Tibial nerve (tissue), 4 donors: ENCODE measurements at regions not wholly inside any gene's neighbourhood (a gene's known extent, or its start where the extent isn't known, plus 50 kb on each side); places are given as distances from the start of the nearest gene placed in this dataset.

Experiments used
- DNase-seq, 2 donors: peaks; one replicate each; pipeline ENCODE4 v3.0.0-alpha.2; 2019; ENCODE audit warnings: low spot score in 2 of 2
- H3K27ac ChIP-seq, 4 donors: fragments of 200-600 bp; sonication (generic) in 3 of 4; one replicate each; pipeline ENCODE4 v1.5.1; 2017 to 2019; ENCODE audit warnings: mild to moderate bottlenecking in 1 of 4
- H3K27me3 ChIP-seq, 2 donors: fragments of 200-600 bp; sonication (generic) in 1 of 2; one replicate each; pipeline versions ENCODE4 v1.5.1 to v1.6.0; 2017 to 2019
- H3K36me3 ChIP-seq, 3 donors: fragments of 200-600 bp; sonication (generic); one replicate each; pipeline ENCODE4 v1.5.1; 2018 to 2019
- H3K4me1 ChIP-seq, 4 donors: fragments of 200-600 bp; sonication (generic) in 3 of 4; one replicate each; pipeline ENCODE4 v1.5.1; 2017 to 2019
- H3K4me3 ChIP-seq, 4 donors: fragments of 200-600 bp; sonication (generic) in 3 of 4; one replicate each; pipeline ENCODE4 v1.5.1; 2017 to 2019; ENCODE audit warnings: mild to moderate bottlenecking in 1 of 4, moderate library complexity in 1 of 4
- H3K9me3 ChIP-seq, 4 donors: fragments of 200-600 bp; sonication (generic) in 3 of 4; one replicate each; pipeline ENCODE4 v1.5.1; 2017 to 2019
- EP300 ChIP-seq, 2 donors: sonication (generic); formaldehyde crosslinking; IDR thresholded peaks; one replicate each; pipeline ENCODE4 v1.6.1; 2017; ENCODE audit warnings: antibody characterized with exemption in 2 of 2, mild to moderate bottlenecking in 1 of 2
- POLR2A ChIP-seq, 2 donors: fragments of 450-650 bp; IDR thresholded peaks; one replicate each; pipeline ENCODE4 v1.6.1; 2017; ENCODE audit warnings: antibody characterized with exemption in 2 of 2, mild to moderate bottlenecking in 2 of 2, moderate library complexity in 2 of 2
- WGBS, 2 donors: methylation state at CpG; one replicate each; pipeline ENCODE4 v1.1.5; 2018; 5-methylcytosine and 5-hydroxymethylcytosine counted together
- TF ChIP-seq, protein P1 (sequence below), 5 experiments: fragments of 200-600 bp in 3 of 5; fragments of 450-650 bp in 2 of 5; sonication (generic) in 3 of 5; IDR thresholded peaks; one replicate each; pipeline ENCODE4 v1.5.1; 2016 to 2019; ENCODE audit warnings: antibody characterized with exemption in 5 of 5, mild to moderate bottlenecking in 3 of 5, moderate library complexity in 2 of 5

DNA sequence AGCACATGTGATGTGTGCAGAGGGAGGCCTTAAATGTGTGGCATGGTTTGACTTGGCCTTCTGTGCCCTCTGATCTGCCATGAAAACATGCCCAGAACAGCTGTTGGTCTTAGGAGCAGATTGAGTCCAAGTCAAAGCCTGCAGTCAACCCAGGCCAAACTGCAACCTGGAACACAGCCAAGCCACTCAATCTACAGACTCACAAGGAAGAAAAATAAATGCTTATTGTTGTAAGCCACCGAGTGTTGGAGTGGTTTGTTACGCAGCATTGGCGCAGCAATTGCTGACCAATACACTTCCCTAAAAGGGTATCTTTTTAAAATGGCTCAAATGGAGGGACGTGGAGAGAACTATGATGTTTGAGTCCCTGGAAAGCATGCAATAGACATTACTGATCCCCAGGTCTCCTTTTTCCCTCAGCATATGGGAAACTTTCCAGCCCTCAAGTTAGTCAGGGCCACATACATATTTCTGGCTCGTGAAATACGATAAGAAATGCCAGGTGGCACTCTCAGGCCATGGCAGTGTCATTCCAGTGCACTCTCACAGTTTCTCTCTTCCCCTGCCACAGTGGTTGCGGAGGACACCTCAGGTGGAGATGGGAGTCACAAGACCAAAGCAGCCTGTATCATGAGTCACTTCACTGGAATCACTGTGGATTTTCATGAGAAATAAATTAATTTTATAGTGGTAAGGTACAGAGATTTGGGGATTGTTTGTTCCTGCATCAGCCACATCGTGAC is 168.0 kb upstream of the ZNF618 start:
- Histone ChIP-seq H3K4me3 (no peak overlapping the region), H3K4me1 (no peaks in the 10 kb centered on the region), H3K36me3 (no peaks in the 10 kb centered on the region), H3K27ac (no peak overlapping the region), H3K9me3 (peaks cover 0 to 9% (median 0%) of the 10 kb centered on the region in 4 donors), H3K27me3 (no peaks in the 10 kb centered on the region)
- 84 to 90% methylated on average over 8 of the region's 8 CpGs for WGBS, 2 donors
- TF ChIP-seq POLR2A (IDR thresholded peaks at IDR 0.05) (no peak), EP300 (IDR thresholded peaks at IDR 0.05) (no peak)
- TF ChIP-seq, protein P1, sequence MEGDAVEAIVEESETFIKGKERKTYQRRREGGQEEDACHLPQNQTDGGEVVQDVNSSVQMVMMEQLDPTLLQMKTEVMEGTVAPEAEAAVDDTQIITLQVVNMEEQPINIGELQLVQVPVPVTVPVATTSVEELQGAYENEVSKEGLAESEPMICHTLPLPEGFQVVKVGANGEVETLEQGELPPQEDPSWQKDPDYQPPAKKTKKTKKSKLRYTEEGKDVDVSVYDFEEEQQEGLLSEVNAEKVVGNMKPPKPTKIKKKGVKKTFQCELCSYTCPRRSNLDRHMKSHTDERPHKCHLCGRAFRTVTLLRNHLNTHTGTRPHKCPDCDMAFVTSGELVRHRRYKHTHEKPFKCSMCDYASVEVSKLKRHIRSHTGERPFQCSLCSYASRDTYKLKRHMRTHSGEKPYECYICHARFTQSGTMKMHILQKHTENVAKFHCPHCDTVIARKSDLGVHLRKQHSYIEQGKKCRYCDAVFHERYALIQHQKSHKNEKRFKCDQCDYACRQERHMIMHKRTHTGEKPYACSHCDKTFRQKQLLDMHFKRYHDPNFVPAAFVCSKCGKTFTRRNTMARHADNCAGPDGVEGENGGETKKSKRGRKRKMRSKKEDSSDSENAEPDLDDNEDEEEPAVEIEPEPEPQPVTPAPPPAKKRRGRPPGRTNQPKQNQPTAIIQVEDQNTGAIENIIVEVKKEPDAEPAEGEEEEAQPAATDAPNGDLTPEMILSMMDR (IDR thresholded peaks at IDR 0.05), result no peak
- no peak for DNase-seq

DNA sequence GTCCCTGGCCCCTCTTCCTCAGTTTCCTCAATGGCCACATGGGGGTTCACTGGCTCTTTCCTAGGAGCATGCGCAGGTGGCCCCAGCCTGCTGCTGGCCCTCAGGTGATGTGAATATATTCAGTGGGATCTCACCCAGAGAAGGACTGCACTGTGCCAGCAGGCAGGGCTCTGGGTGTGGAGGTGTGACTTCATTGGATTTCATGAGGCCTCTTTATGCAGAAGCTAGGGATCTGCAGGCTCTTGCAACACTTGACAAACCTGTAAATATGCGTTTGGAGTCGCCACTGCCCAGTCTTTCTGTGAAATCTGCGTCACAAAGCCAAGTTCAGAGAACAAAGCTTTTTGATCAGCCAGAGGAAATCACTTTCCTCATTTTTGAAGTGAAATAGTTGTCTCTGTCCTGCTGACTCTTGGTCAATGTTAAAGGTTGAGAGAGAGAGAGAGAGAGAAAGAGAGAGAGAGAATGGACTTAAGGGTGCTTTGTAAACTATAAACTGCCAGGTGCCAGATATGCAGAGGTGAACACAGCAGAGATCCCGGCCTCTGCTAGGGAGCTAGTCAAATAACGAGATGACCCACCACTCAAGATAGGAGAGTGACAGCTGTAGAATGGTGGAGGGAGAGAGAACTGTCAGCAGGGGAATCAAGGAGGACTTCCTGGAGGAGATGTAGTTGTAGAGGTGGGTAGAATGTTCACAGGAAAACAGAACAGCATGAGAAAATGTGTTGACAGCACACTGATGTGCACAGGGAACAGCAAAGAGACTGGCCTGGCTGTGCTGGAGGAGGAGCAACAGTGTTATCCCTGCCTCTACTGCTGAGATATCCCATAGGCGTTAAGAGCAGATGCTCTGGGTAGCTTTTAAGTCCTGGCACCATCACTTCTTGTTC is 167.0 kb upstream of the ZNF618 start:
- H3K9me3 ChIP-seq, result peaks cover 0 to 9% (median 0%) of the 10 kb centered on the region in 4 donors
- H3K4me3 ChIP-seq, result no peak overlapping the region
- no peaks in the 10 kb centered on the region for H3K27me3 ChIP-seq
- TF ChIP-seq, protein P1 (IDR thresholded peaks at IDR 0.05), result no peak
- WGBS, 2 donors, result 63 to 70% methylated on average over 7 of the region's 7 CpGs
- no peak for DNase-seq
- H3K4me1 ChIP-seq, result no peaks in the 10 kb centered on the region
- no peaks in the 10 kb centered on the region for H3K36me3 ChIP-seq
- no peak overlapping the region for H3K27ac ChIP-seq

DNA sequence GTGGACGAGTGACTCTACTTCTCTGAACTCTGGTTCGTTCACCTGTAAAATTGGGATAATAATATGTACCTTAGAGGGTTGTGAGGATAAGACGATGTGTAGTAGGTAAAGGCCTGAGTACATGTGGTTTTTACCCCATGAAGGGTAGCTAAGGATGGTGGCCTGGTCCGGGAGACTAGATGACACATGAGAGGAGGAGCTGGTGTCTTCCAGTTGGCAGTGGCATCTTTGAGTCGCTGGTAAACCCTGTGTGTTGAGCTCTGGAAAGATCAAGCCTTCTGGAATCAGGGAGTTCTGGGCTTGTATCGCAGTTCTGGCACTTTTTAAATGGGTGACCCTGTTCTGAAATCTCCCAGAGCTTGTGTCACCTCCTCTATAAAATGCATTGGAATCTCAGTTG is 166.4 kb upstream of the ZNF618 start:
- WGBS, 2 donors, result 85 to 89% methylated on average over 6 of the region's 6 CpGs
- Histone ChIP-seq H3K4me3 (no peak overlapping the region), H3K9me3 (peaks cover 0 to 10% (median 0%) of the 10 kb centered on the region in 4 donors), H3K36me3 (no peaks in the 10 kb centered on the region), H3K4me1 (no peaks in the 10 kb centered on the region), H3K27ac (no peak overlapping the region), H3K27me3 (no peaks in the 10 kb centered on the region)
- no peak for DNase-seq
- TF ChIP-seq EP300 (IDR thresholded peaks at IDR 0.05), result no peak
- no peak for TF ChIP-seq POLR2A (IDR thresholded peaks at IDR 0.05)
- TF ChIP-seq, protein P1 (IDR thresholded peaks at IDR 0.05), result no peak

DNA sequence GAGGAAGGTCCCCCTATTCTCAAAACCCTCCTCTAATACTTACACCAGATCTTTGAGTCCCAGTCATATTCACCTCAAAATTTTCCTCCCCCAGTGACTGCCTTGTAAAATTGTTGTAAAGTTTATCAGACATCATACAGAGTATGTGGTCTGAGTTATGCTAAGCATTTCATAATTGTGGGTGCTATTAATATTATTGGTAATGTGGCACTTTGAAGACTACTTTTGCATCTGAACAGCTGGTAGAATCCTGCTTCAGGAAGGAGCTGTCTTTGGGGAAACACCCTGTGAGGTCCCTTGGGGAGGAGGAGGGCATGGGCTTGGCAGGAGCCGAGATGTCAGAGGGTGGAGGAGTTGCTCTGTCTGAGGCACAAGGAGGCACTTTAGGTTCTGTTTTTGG is 164.9 kb upstream of the ZNF618 start:
- peaks cover 0 to 24% (median 0%) of the 10 kb centered on the region in 4 donors for H3K9me3 ChIP-seq
- no peaks in the 10 kb centered on the region for H3K27me3 ChIP-seq
- TF ChIP-seq, protein P1 (IDR thresholded peaks at IDR 0.05), result no peak
- TF ChIP-seq POLR2A (IDR thresholded peaks at IDR 0.05) (no peak), EP300 (IDR thresholded peaks at IDR 0.05) (no peak)
- 42 to 80% methylated on average over 1 of the region's 1 CpG for WGBS, 2 donors
- no peak overlapping the region for H3K27ac ChIP-seq
- H3K4me1 ChIP-seq, result no peaks in the 10 kb centered on the region
- H3K36me3 ChIP-seq, result no peaks in the 10 kb centered on the region
- no peak for DNase-seq
- H3K4me3 ChIP-seq, result no peak overlapping the region

DNA sequence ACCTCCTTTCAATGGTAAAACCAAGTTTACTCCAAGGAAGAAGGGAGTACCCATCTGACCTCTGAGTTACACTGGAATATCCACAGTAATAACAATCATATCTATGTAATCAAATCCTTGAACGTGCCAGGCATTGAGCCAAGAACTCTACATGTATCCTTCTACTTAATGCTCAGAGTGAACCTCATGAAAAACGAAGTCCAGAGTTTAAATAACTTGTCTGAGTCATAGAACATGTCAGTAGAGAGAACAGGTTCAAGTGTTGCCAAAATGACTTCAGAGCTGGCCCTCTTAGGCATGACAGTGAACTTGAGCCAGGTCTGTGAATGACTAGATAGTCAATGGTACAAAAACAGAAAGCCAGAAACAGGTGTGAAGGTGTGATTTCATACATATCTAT is 164.1 kb upstream of the ZNF618 start:
- 11 to 23% methylated on average over 2 of the region's 2 CpGs for WGBS, 2 donors
- TF ChIP-seq POLR2A (IDR thresholded peaks at IDR 0.05) (no peak), EP300 (IDR thresholded peaks at IDR 0.05) (no peak)
- TF ChIP-seq, protein P1 (IDR thresholded peaks at IDR 0.05), result no peak
- Histone ChIP-seq H3K27me3 (no peaks in the 10 kb centered on the region), H3K27ac (no peak overlapping the region), H3K4me3 (no peak overlapping the region), H3K36me3 (no peaks in the 10 kb centered on the region), H3K9me3 (peaks cover 0 to 32% (median 0%) of the 10 kb centered on the region in 4 donors), H3K4me1 (no peaks in the 10 kb centered on the region)
- no peak for DNase-seq
